IMR-90 (cell line): ENCODE measurements at regions not wholly inside any gene's neighbourhood (a gene's known extent, or its start where the extent isn't known, plus 50 kb on each side); places are given as distances from the start of the nearest gene placed in this dataset.

ENCODE experiments used
- ATAC-seq: fragments of 200-7000 bp; cut with Tn5 transposase; 2 replicates; pipeline ENCODE4 v1.9.1; 2020; ENCODE audit warnings: low read depth, mild to moderate bottlenecking, moderate library complexity
- BruUV-seq: library from RNA; stranded (reverse); fragments of 400-500 nt; replicated peaks from 2 replicates; lab custom pipeline; 2021; lab: Mats Ljungman, UMichigan
- CTCF ChIA-PET: fragments of 300-600 bp; formaldehyde crosslinking; extraction: SDS; loops from one replicate; lab custom pipeline; 2021; ENCODE audit warnings: antibody characterized with exemption; lab: Yijun Ruan, JAX
- POLR2A ChIA-PET: fragments of 300-600 bp; sonication (Branson Sonifier 250); formaldehyde crosslinking; loops from one replicate; lab custom pipeline; 2022; ENCODE audit warnings: antibody characterized with exemption; ENCODE audit not compliant: unreplicated experiment; lab: Charles Lee
- DNase-seq: peaks from one replicate; pipeline ENCODE4 v3.0.0; 2013
- H2AFZ ChIP-seq: replicated peaks from 2 replicates; pipeline ENCODE3; 2013; ENCODE audit warnings: low read length, mild to moderate bottlenecking; ENCODE audit not compliant: poor library complexity
- H2AK5ac ChIP-seq: 2 replicates; pipeline ENCODE4 v1.6.1; 2013; ENCODE audit warnings: low read depth, low read length, inconsistent platforms
- H2AK9ac ChIP-seq: replicated peaks from 2 replicates; pipeline ENCODE3; 2013; ENCODE audit warnings: mild to moderate bottlenecking, low read depth, low read length, moderate library complexity; ENCODE audit not compliant: poor library complexity
- H2BK120ac ChIP-seq: 2 replicates; pipeline ENCODE4 v1.6.1; 2013; ENCODE audit warnings: low read depth, low read length, inconsistent platforms
- H2BK15ac ChIP-seq: 3 replicates; pipeline ENCODE4 v1.6.1; 2013; ENCODE audit warnings: low read depth, low read length, inconsistent platforms
- H2BK20ac ChIP-seq: 2 replicates; pipeline ENCODE4 v1.6.1; 2013; ENCODE audit warnings: low read depth, mild to moderate bottlenecking, inconsistent platforms, low read length, moderate library complexity
- H2BK5ac ChIP-seq: 2 replicates; pipeline ENCODE4 v1.6.1; 2013; ENCODE audit warnings: mild to moderate bottlenecking, low read depth, low read length, inconsistent platforms; ENCODE audit not compliant: poor library complexity, severe bottlenecking
- H3K14ac ChIP-seq: replicated peaks from 2 replicates; pipeline ENCODE4 v1.6.1; 2013; ENCODE audit warnings: low read depth, low read length, inconsistent platforms
- H3K18ac ChIP-seq: 2 replicates; pipeline ENCODE4 v1.6.1; 2013; ENCODE audit warnings: low read depth, low read length, control low read depth
- H3K23ac ChIP-seq: 2 replicates; pipeline ENCODE4 v1.6.1; 2013; ENCODE audit warnings: low read depth, low read length, inconsistent platforms
- H3K27ac ChIP-seq: 2 replicates; pipeline ENCODE4 v1.5.1; 2013; ENCODE audit warnings: mild to moderate bottlenecking, control low read depth, low read length; ENCODE audit not compliant: insufficient read depth
- H3K27me3 ChIP-seq: 2 replicates; pipeline ENCODE4 v1.6.1; 2013; ENCODE audit warnings: low read length; ENCODE audit not compliant: control insufficient read depth, insufficient read depth
- H3K36me3 ChIP-seq: 2 replicates; pipeline ENCODE4 v1.6.1; 2013; ENCODE audit warnings: low read length, mixed read lengths; ENCODE audit not compliant: control insufficient read depth, insufficient read depth
- H3K4ac ChIP-seq: 2 replicates; pipeline ENCODE4 v1.6.1; 2013; ENCODE audit warnings: low read depth, low read length, inconsistent platforms
- H3K4me1 ChIP-seq: 2 replicates; pipeline ENCODE4 v1.6.1; 2013; ENCODE audit warnings: low read length, mixed read lengths; ENCODE audit not compliant: control insufficient read depth, insufficient read depth
- H3K4me2 ChIP-seq: 2 replicates; pipeline ENCODE4 v1.6.1; 2013; ENCODE audit warnings: low read depth, mild to moderate bottlenecking, control low read depth, low read length, moderate library complexity
- H3K4me3 ChIP-seq: 2 replicates; pipeline ENCODE4 v1.5.1; 2013; ENCODE audit warnings: low read depth, mild to moderate bottlenecking, control low read depth, low read length, moderate library complexity; ENCODE audit not compliant: insufficient read depth
- H3K56ac ChIP-seq: 2 replicates; pipeline ENCODE4 v1.6.1; 2013; ENCODE audit warnings: low read length, inconsistent platforms; ENCODE audit not compliant: insufficient read depth; ENCODE audit errors: extremely low read depth
- H3K79me1 ChIP-seq, 2 experiments: 2 replicates each; pipeline ENCODE4 v1.6.1; 2013; ENCODE audit warnings: low read length in 2 of 2, inconsistent platforms in 1 of 2, low read depth in 1 of 2
- H3K9ac ChIP-seq: 2 replicates; pipeline ENCODE4 v1.6.1; 2013; ENCODE audit warnings: low read depth, low read length, control low read depth
- H3K9me1 ChIP-seq: 2 replicates; pipeline ENCODE4 v1.6.1; 2013; ENCODE audit warnings: low read length, inconsistent platforms; ENCODE audit not compliant: insufficient read depth
- H3K9me3 ChIP-seq: 2 replicates; pipeline ENCODE4 v1.6.1; 2013; ENCODE audit warnings: low read length; ENCODE audit not compliant: control insufficient read depth, insufficient read depth
- H4K20me1 ChIP-seq: 2 replicates; pipeline ENCODE4 v1.6.1; 2013; ENCODE audit warnings: low read length, inconsistent platforms; ENCODE audit not compliant: insufficient read depth
- H4K5ac ChIP-seq: 2 replicates; pipeline ENCODE4 v1.6.1; 2013; ENCODE audit warnings: mild to moderate bottlenecking, low read depth, low read length, control low read depth
- H4K8ac ChIP-seq, 2 experiments: 2 replicates each; pipeline ENCODE4 v1.6.1; 2013; ENCODE audit warnings: low read depth in 2 of 2, low read length in 2 of 2, control low read depth in 1 of 2, inconsistent platforms in 1 of 2
- H4K91ac ChIP-seq: 2 replicates; pipeline ENCODE4 v1.6.1; 2013; ENCODE audit warnings: low read depth, low read length, inconsistent platforms; ENCODE audit not compliant: insufficient read depth
- BHLHE40 ChIP-seq: fragments of 150-350 bp; IDR thresholded peaks from 2 replicates; pipeline ENCODE4 v1.6.1; 2016; ENCODE audit warnings: mild to moderate bottlenecking, low read depth, low read length
- CEBPB ChIP-seq: IDR thresholded peaks from 2 replicates; pipeline ENCODE4 v1.6.1; 2012; ENCODE audit warnings: low read depth, low read length, improper control_type of control experiment
- MAFK ChIP-seq: IDR thresholded peaks from 2 replicates; pipeline ENCODE4 v1.6.1; 2012; ENCODE audit warnings: low read depth, low read length, improper control_type of control experiment
- RAD21 ChIP-seq: IDR thresholded peaks from 2 replicates; pipeline ENCODE4 v1.6.1; 2012; ENCODE audit warnings: low read length, improper control_type of control experiment
- WGBS, 2 experiments: methylation state at CpG; one replicate each; pipeline versions ENCODE4 v1.1.5 to v1.1.7; 2013; ENCODE audit warnings: missing lambda C conversion rate in 2 of 2; ENCODE audit not compliant: insufficient read length in 1 of 2; ENCODE audit errors: extremely low coverage in 2 of 2; 5-methylcytosine and 5-hydroxymethylcytosine counted together
- dilution Hi-C: fragments of 300-500 bp; cut with HindIII; formaldehyde crosslinking; loops from one replicate; pipeline ENCODE4 v1.14.3; 2018; ENCODE audit warnings: low sequenced_read_pairs; ENCODE audit not compliant: unreplicated experiment
- in situ Hi-C: fragments of 300-500 bp; cut with MboI; formaldehyde crosslinking; loops from 3 replicates; pipeline ENCODE4 v1.14.3; 2019; ENCODE audit warnings: low sequenced_read_pairs, inconsistent platforms, mixed read lengths
- intact Hi-C: fragments of 100-400 bp; cut with micrococcal nuclease; formaldehyde crosslinking; loops from 2 replicates; pipeline ENCODE4 v1.10.0; 2022

DNA sequence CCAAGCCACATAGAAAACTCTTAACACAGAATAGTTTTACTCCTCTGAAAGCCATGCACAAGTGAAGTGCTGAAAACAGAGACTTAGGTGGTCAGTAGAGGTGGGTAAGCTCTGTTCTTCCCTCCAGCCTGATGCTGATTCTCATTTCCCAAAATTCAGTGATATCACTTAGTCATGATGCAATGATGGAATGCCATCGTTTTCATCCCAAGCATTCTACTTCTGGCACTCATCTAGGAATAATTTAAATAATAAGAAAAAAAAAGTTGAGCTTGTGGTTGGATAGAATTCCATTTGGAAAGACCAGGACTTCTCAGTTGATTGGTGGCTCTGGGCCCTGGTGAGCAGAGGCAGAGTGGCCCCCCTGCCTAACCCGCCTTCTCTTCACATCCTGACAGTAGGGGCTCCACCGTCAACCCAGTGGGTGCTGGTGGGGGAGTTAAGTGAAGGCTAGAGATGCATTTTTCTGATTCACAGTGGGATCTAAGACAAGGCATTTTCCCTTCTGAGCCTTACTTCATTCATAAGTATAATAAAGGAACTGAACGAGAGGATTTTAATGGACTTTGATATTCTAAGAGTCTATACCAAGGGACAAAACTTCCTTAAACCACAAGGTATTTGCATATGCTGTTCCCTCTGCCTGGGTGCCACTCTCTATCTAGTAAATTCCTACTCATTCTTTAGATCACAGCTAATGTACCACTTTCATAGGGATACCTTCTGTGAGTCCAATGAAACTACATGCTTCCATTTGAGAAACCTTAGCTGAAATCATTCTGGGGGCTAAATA, 310.3 kb upstream of the DYNLRB2 start:
- peak overlapping the region; percentile 55 for H4K91ac ChIP-seq
- peak overlapping the region; percentile 47; the same call in 1 of the 2 replicates for H3K4me2 ChIP-seq
- no peaks in the 10 kb centered on the region for H3K36me3 ChIP-seq
- WGBS, 2 experiments: no CpG with 5 or more reads among the region's 4 CpGs
- no peaks in the 10 kb centered on the region for H3K79me1 ChIP-seq
- H4K8ac ChIP-seq: no peak overlapping the region; a peak in 2 of 4 replicates
- POLR2A ChIA-PET: no interaction called here
- peak overlapping the region; percentile 75 for H2BK5ac ChIP-seq
- no peak overlapping the region for H2AK9ac ChIP-seq
- peaks cover 7% of the 10 kb centered on the region for H3K9me3 ChIP-seq
- no peak overlapping the region for H3K56ac ChIP-seq
- in situ Hi-C loops: no loop called here
- peak overlapping the region; percentile 73; the same call in 1 of the 2 replicates for H4K5ac ChIP-seq
- 0 out of 3 replicates have a peak overlapping the region, but pooled peaks have one; percentile 11 for H2BK15ac ChIP-seq
- no peak overlapping the region for H3K9ac ChIP-seq
- H2BK20ac ChIP-seq: peak overlapping the region; percentile 27
- no peaks in the 10 kb centered on the region for H4K20me1 ChIP-seq
- peak overlapping the region; percentile 17 for H3K4ac ChIP-seq
- peak; percentile 16; the same call in 1 of the 2 replicates for ATAC-seq
- H2BK120ac ChIP-seq: peak overlapping the region; percentile 76
- no peak for TF ChIP-seq BHLHE40
- TF ChIP-seq RAD21: no peak
- TF ChIP-seq CEBPB: 0 out of 2 replicates have a peak, but pooled peaks have one; percentile 28
- no peak for TF ChIP-seq MAFK
- no peak overlapping the region for H3K4me3 ChIP-seq
- H2AK5ac ChIP-seq: no peak overlapping the region; the same call in 1 of the 2 replicates
- H3K9me1 ChIP-seq: peaks cover 4% of the 10 kb centered on the region; the same call in 1 of the 2 replicates
- H3K4me1 ChIP-seq: peaks cover 14% of the 10 kb centered on the region
- H3K27ac ChIP-seq: no peak overlapping the region
- H3K18ac ChIP-seq: peak overlapping the region; percentile 73
- intact Hi-C loops: no loop called here
- dilution Hi-C loops: no loop called here
- CTCF ChIA-PET: no interaction called here
- no TSS peak for BruUV-seq
- peak overlapping the region; percentile 59 for H2AFZ ChIP-seq
- no peak overlapping the region for H3K14ac ChIP-seq
- H3K27me3 ChIP-seq: no peaks in the 10 kb centered on the region
- peak; percentile 21 for DNase-seq
- H3K23ac ChIP-seq: no peak overlapping the region
